ENCODE measurements at regions not wholly inside any gene's neighbourhood (a gene's known extent, or its start where the extent isn't known, plus 50 kb on each side); places are given as distances from the start of the nearest gene placed in this dataset.

DNA sequence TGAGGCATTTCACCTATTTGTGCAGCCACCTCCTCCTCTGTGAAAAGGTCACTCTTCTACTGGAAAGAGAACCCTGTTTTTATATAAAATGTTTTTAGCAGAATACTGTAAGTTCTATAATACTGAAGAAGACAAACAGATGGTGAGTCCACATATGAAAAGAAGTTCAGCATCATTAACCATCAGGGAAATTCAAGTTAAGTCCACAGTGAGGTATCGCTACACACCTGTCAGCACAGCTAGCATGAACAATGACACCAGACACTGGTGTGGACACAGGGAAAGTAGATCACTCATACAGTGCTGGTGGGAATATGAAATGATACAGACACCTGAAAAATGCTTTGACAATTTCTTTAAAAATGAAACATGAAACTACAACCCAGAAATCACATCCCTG, 133.0 kb downstream of the MAD2L1 start:
- Histone ChIP-seq H3K4me3 (no peak overlapping the region), H3K27ac (no peak overlapping the region)
- no peak for DNase-seq (ENCODE audit: low spot score)
- TF ChIP-seq, protein P1, sequence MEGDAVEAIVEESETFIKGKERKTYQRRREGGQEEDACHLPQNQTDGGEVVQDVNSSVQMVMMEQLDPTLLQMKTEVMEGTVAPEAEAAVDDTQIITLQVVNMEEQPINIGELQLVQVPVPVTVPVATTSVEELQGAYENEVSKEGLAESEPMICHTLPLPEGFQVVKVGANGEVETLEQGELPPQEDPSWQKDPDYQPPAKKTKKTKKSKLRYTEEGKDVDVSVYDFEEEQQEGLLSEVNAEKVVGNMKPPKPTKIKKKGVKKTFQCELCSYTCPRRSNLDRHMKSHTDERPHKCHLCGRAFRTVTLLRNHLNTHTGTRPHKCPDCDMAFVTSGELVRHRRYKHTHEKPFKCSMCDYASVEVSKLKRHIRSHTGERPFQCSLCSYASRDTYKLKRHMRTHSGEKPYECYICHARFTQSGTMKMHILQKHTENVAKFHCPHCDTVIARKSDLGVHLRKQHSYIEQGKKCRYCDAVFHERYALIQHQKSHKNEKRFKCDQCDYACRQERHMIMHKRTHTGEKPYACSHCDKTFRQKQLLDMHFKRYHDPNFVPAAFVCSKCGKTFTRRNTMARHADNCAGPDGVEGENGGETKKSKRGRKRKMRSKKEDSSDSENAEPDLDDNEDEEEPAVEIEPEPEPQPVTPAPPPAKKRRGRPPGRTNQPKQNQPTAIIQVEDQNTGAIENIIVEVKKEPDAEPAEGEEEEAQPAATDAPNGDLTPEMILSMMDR (IDR thresholded peaks at IDR 0.05), result no peak

DNA sequence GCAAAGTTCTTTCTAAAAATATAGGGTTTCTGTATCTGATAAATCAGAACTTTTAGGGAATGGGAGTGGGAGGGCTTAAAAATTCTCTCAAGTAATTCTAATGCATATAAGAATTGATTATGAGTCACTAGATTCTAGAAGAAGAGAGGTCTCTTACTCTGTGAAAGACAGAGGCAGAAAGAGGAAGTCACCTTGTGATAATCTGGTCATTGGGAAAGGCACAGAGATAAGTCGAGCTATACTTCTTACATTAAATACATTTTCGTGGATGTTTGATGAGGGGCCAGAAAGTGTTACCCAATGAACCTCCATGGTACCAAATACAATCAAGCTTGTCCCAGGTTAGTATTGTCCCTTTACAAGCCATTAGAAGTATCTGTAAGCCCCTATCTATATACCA, 134.4 kb downstream of the MAD2L1 start:
- TF ChIP-seq, protein P1 (IDR thresholded peaks at IDR 0.05), result no peak
- H3K4me3 ChIP-seq, result no peak overlapping the region
- H3K27ac ChIP-seq, result no peak overlapping the region
- no peak for DNase-seq (ENCODE audit: low spot score)

DNA sequence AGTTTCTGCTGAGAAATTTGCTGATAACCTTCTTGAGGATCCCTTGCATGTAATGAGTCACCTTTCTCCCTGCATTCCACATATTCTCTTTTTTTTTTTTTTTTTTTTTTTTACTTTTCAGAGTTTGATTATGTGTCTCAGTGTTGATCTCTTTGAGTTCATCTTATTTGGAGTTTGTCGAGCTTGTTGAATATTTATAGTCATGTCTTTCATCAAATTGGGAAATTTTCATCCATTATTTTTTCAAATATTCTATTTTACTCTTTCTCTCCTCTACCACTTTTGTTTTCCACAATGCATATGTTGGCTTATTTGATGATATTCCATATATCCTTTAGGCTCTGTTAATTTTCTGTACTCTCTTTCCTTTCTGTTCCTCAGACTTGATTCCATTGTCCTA, 136.1 kb downstream of the MAD2L1 start:
- H3K4me3 ChIP-seq, result no peak overlapping the region
- TF ChIP-seq, protein P1 (IDR thresholded peaks at IDR 0.05), result no peak
- H3K27ac ChIP-seq, result no peak overlapping the region
- no peak for DNase-seq (ENCODE audit: low spot score)

- H3K27ac ChIP-seq, result no peak overlapping the region
- TF ChIP-seq, protein P1 (IDR thresholded peaks at IDR 0.05), result no peak
- no peak for DNase-seq (ENCODE audit: low spot score)
- no peak overlapping the region for H3K4me3 ChIP-seq
These were observed 144.8 kb downstream of the MAD2L1 start for GRCh38 chr4:119921830-119922229.

DNA sequence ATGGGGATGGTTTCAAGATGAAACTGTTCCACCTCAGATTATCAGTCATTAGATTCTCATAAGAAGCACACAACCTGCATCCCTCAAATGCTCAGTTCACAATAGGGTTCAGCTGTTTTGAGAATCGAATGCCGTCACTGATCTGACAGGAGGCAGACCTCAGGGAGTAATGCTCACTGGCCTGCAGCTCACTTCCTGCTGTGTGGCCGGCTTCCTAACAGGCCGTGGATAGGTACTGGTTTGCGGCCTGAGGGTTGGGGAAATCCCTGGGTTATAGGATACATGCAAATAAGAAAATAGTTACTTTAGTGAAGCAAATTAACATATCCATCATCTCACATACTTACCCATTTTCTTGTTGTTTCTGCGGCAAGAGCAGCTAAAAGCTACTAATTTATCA, 160.4 kb downstream of the MAD2L1 start:
- Histone ChIP-seq H3K4me3 (no peak overlapping the region), H3K27ac (no peak overlapping the region)
- no peak for DNase-seq (ENCODE audit: low spot score)
- TF ChIP-seq, protein P1 (IDR thresholded peaks at IDR 0.05), result no peak

DNA sequence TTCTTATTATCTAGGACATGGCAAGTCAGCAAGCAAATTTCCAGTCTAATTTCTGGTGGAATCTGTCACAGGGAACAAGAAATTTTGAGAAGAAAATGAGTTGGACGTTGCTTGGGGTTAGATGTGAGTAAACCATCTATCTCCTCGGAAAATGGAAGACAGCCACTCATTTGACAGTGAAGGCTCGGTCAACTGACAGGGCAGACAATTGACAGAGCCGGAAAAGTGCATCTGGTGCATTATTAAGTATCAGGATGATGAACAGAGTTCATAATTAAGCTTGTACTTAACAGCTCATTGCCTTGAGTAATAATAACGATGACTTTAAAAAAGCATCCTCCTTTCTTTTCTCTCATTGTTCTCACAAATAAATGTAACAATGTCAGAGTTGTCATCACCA, 168.4 kb downstream of the MAD2L1 start:
- TF ChIP-seq, protein P1 (IDR thresholded peaks at IDR 0.05), result no peak
- Histone ChIP-seq H3K4me3 (no peak overlapping the region), H3K27ac (no peak overlapping the region)
- DNase-seq (ENCODE audit: low spot score), result no peak

DNA sequence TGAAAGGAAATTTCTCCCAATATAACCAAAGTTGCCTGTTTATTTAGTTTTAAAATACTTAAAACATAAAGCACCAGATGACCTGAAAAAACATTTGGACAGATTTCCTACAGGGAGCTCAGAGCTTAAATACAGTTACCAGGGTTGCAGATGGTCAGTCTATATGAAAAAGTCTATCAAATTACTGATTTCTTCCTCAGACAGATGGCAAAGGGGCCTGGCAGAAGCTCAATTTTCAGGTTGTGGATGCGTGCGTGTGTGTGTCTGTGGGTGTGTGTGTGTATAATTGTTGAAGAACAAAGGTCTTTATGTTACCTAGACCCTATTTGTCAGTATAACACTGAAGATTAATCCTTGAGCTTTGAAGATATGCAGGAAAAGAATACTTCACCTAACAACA, 169.4 kb downstream of the MAD2L1 start:
- TF ChIP-seq, protein P1 (IDR thresholded peaks at IDR 0.05), result no peak
- no peak overlapping the region for H3K27ac ChIP-seq
- H3K4me3 ChIP-seq, result no peak overlapping the region
- DNase-seq (ENCODE audit: low spot score), result no peak

Data from coronary artery (tissue), 2 donors.